HG02610 (cell line): ENCODE measurements at regions not wholly inside any gene's neighbourhood (a gene's known extent, or its start where the extent isn't known, plus 50 kb on each side); places are given as distances from the start of the nearest gene placed in this dataset.

Experiments used
- ATAC-seq: cut with Tn5 transposase; IDR thresholded peaks from one replicate; pipeline ENCODE4 v1.9.1; 2021; ENCODE audit warnings: mild to moderate bottlenecking, moderate library complexity; ENCODE audit not compliant: unreplicated experiment

- ATAC-seq, result no peak
Measured at GRCh38 chr3:150172356-150172755, 201.7 kb upstream of the PFN2 start.

GRCh38 chr3:150170852-150171520 lies 200.3 kb upstream of the PFN2 start:
- no peak for ATAC-seq

GRCh38 chr3:150169330-150169940 lies 198.7 kb upstream of the PFN2 start:
- ATAC-seq, result no peak

GRCh38 chr3:150168698-150169097 lies 198.0 kb upstream of the PFN2 start:
- no peak for ATAC-seq

- ATAC-seq, result no peak
Measured at GRCh38 chr3:150165396-150166094, 194.8 kb upstream of the PFN2 start.

- no peak for ATAC-seq
Measured at GRCh38 chr3:150161011-150161410, 190.3 kb upstream of the PFN2 start.

- ATAC-seq, result no peak
Measured at GRCh38 chr3:150158943-150159625, 188.4 kb upstream of the PFN2 start.

- ATAC-seq, result no peak
Measured at GRCh38 chr3:150152567-150152966, 181.9 kb upstream of the PFN2 start.

- ATAC-seq, result no peak
Measured at GRCh38 chr3:150150633-150151032, 179.9 kb upstream of the PFN2 start.

GRCh38 chr3:150149651-150150051 lies 179.0 kb upstream of the PFN2 start:
- no peak for ATAC-seq

GRCh38 chr3:150148227-150148626 lies 177.5 kb upstream of the PFN2 start:
- no peak for ATAC-seq

GRCh38 chr3:150147776-150148175 lies 177.1 kb upstream of the PFN2 start:
- ATAC-seq, result no peak

GRCh38 chr3:150146991-150147761 lies 176.5 kb upstream of the PFN2 start:
- ATAC-seq, result peak; percentile 89

- ATAC-seq, result no peak
Measured at GRCh38 chr3:150145659-150146058, 175.0 kb upstream of the PFN2 start.

GRCh38 chr3:150144191-150144708 lies 173.6 kb upstream of the PFN2 start:
- no peak for ATAC-seq

GRCh38 chr3:150142936-150143335 lies 172.2 kb upstream of the PFN2 start:
- no peak for ATAC-seq

GRCh38 chr3:150141790-150142326 lies 171.2 kb upstream of the PFN2 start:
- ATAC-seq, result no peak

GRCh38 chr3:150140614-150141321 lies 170.1 kb upstream of the PFN2 start:
- ATAC-seq, result no peak

- no peak for ATAC-seq
Measured at GRCh38 chr3:150138824-150139223, 168.1 kb upstream of the PFN2 start.

- ATAC-seq, result no peak
Measured at GRCh38 chr3:150136242-150136641, 165.5 kb upstream of the PFN2 start.
